ENCODE measurements at regions not wholly inside any gene's neighbourhood (a gene's known extent, or its start where the extent isn't known, plus 50 kb on each side); places are given as distances from the start of the nearest gene placed in this dataset.
"Not testable (repeated sequence)": the region's sequence is repeated elsewhere in the genome, so short reads cannot be mapped to it uniquely, and the experiment has no call there.

- no peak for DNase-seq (ENCODE audit: low read depth in 2 of 3, low spot score in 2 of 3)
Measured at GRCh38 chr1:196091397-196092135, 516.7 kb downstream of the KCNT2 start.

- DNase-seq (ENCODE audit: low read depth in 2 of 3, low spot score in 2 of 3), result no peak
Measured at GRCh38 chr1:196090226-196090625, 518.0 kb downstream of the KCNT2 start.

- no peak for DNase-seq (ENCODE audit: low read depth in 2 of 3, low spot score in 2 of 3)
Measured at GRCh38 chr1:196088541-196088940, 519.7 kb downstream of the KCNT2 start.

- DNase-seq (ENCODE audit: low read depth in 2 of 3, low spot score in 2 of 3), result no peak
Measured at GRCh38 chr1:196078691-196079090, 529.5 kb downstream of the KCNT2 start.

GRCh38 chr1:196075621-196076020 lies 532.6 kb downstream of the KCNT2 start:
- no peak for DNase-seq (ENCODE audit: low read depth in 2 of 3, low spot score in 2 of 3)

- DNase-seq (ENCODE audit: low read depth in 2 of 3, low spot score in 2 of 3), result no peak
Measured at GRCh38 chr1:196074182-196074581, 534.1 kb downstream of the KCNT2 start.

- DNase-seq (ENCODE audit: low read depth in 2 of 3, low spot score in 2 of 3), result no peak
Measured at GRCh38 chr1:196071447-196071846, 536.8 kb downstream of the KCNT2 start.

- no peak for DNase-seq (ENCODE audit: low read depth in 2 of 3, low spot score in 2 of 3)
Measured at GRCh38 chr1:196070940-196071339, 537.3 kb downstream of the KCNT2 start.

- no peak for DNase-seq (ENCODE audit: low read depth in 2 of 3, low spot score in 2 of 3)
Measured at GRCh38 chr1:196063952-196064351, 544.3 kb downstream of the KCNT2 start.

GRCh38 chr1:196063294-196063693 lies 544.9 kb downstream of the KCNT2 start:
- DNase-seq (ENCODE audit: low read depth in 2 of 3, low spot score in 2 of 3), result no peak

GRCh38 chr1:196060539-196060938 lies 547.7 kb downstream of the KCNT2 start:
- no peak for DNase-seq (ENCODE audit: low read depth in 2 of 3, low spot score in 2 of 3)

GRCh38 chr1:196059210-196059609 lies 549.0 kb downstream of the KCNT2 start:
- DNase-seq (ENCODE audit: low read depth in 2 of 3, low spot score in 2 of 3), result no peak

GRCh38 chr1:196056966-196057365 lies 551.3 kb downstream of the KCNT2 start:
- DNase-seq (ENCODE audit: low read depth in 2 of 3, low spot score in 2 of 3), result no peak

GRCh38 chr1:196049407-196049806 lies 558.8 kb downstream of the KCNT2 start:
- DNase-seq (ENCODE audit: low read depth in 2 of 3, low spot score in 2 of 3), result no peak

- no peak for DNase-seq (ENCODE audit: low read depth in 2 of 3, low spot score in 2 of 3)
Measured at GRCh38 chr1:196043268-196043667, 565.0 kb downstream of the KCNT2 start.

GRCh38 chr1:196034080-196034706 lies 574.0 kb downstream of the KCNT2 start:
- DNase-seq (ENCODE audit: low read depth in 2 of 3, low spot score in 2 of 3), result no peak

GRCh38 chr1:196031387-196031786 lies 576.9 kb downstream of the KCNT2 start:
- not testable (repeated sequence) for DNase-seq (ENCODE audit: low read depth in 2 of 3, low spot score in 2 of 3)

GRCh38 chr1:196030455-196030854 lies 577.8 kb downstream of the KCNT2 start:
- DNase-seq (ENCODE audit: low read depth in 2 of 3, low spot score in 2 of 3), result no peak

GRCh38 chr1:196029410-196029809 lies 578.8 kb downstream of the KCNT2 start:
- DNase-seq (ENCODE audit: low read depth in 2 of 3, low spot score in 2 of 3), result no peak

- DNase-seq (ENCODE audit: low read depth in 2 of 3, low spot score in 2 of 3), result no peak
Measured at GRCh38 chr1:196027127-196027526, 581.1 kb downstream of the KCNT2 start.

- DNase-seq (ENCODE audit: low read depth in 2 of 3, low spot score in 2 of 3), result not testable (repeated sequence)
Measured at GRCh38 chr1:196021174-196021573, 587.1 kb downstream of the KCNT2 start.

GRCh38 chr1:196009362-196009761 lies 598.9 kb downstream of the KCNT2 start:
- DNase-seq (ENCODE audit: low read depth in 2 of 3, low spot score in 2 of 3), result no peak

GRCh38 chr1:196007763-196008162 lies 600.5 kb downstream of the KCNT2 start:
- no peak for DNase-seq (ENCODE audit: low read depth in 2 of 3, low spot score in 2 of 3)

All from activated CD8-positive, alpha-beta memory T cell treated with anti-CD3 and anti-CD28 coated beads for 48 hours (primary cell).